Fibroblast of the conjunctiva (primary cell): ENCODE measurements at regions not wholly inside any gene's neighbourhood (a gene's known extent, or its start where the extent isn't known, plus 50 kb on each side); places are given as distances from the start of the nearest gene placed in this dataset.

Source experiments
- DNase-seq: peaks from one replicate; pipeline ENCODE4 v3.0.0-alpha.2; 2010; ENCODE audit warnings: low read depth

GRCh38 chr14:34348592-34348991, 113.4 kb downstream of the SPTSSA start:
- no peak for DNase-seq

GRCh38 chr14:34347683-34348082, 114.4 kb downstream of the SPTSSA start:
- DNase-seq, result no peak

- no peak for DNase-seq
Measured at GRCh38 chr14:34345718-34346465, 116.1 kb downstream of the SPTSSA start.

- no peak for DNase-seq
Measured at GRCh38 chr14:34344318-34344717, 117.7 kb downstream of the SPTSSA start.

- no peak for DNase-seq
Measured at GRCh38 chr14:34340025-34340625, 121.9 kb downstream of the SPTSSA start.

GRCh38 chr14:34338056-34338455, 124.0 kb downstream of the SPTSSA start:
- DNase-seq, result no peak

GRCh38 chr14:34336501-34336900, 125.5 kb downstream of the SPTSSA start:
- DNase-seq, result no peak

GRCh38 chr14:34335968-34336367, 126.1 kb downstream of the SPTSSA start:
- DNase-seq, result no peak

GRCh38 chr14:34334329-34334728, 127.7 kb downstream of the SPTSSA start:
- DNase-seq, result no peak

- no peak for DNase-seq
Measured at GRCh38 chr14:34331728-34332623, 130.1 kb downstream of the SPTSSA start.

- DNase-seq, result no peak
Measured at GRCh38 chr14:34330846-34331245, 131.2 kb downstream of the SPTSSA start.

GRCh38 chr14:34329301-34329700, 132.7 kb downstream of the SPTSSA start:
- no peak for DNase-seq

GRCh38 chr14:34328178-34328577, 133.9 kb downstream of the SPTSSA start:
- no peak for DNase-seq

GRCh38 chr14:34325493-34325892, 136.5 kb downstream of the SPTSSA start:
- DNase-seq, result no peak

- peak; percentile 33 for DNase-seq
Measured at GRCh38 chr14:34324363-34324795, 137.7 kb downstream of the SPTSSA start.

GRCh38 chr14:34322940-34323418, 139.1 kb downstream of the SPTSSA start:
- DNase-seq, result peak; percentile 38

- DNase-seq, result no peak
Measured at GRCh38 chr14:34319140-34319539, 142.9 kb downstream of the SPTSSA start.

- DNase-seq, result no peak
Measured at GRCh38 chr14:34318014-34318413, 144.0 kb downstream of the SPTSSA start.

GRCh38 chr14:34310724-34311123, 151.3 kb downstream of the SPTSSA start:
- no peak for DNase-seq

GRCh38 chr14:34303811-34304210, 158.2 kb downstream of the SPTSSA start:
- DNase-seq, result no peak

- no peak for DNase-seq
Measured at GRCh38 chr14:34302654-34303053, 159.4 kb downstream of the SPTSSA start.

- peak; percentile 23 for DNase-seq
Measured at GRCh38 chr14:34300882-34301734, 160.9 kb downstream of the SPTSSA start.
